ENCODE measurements at regions not wholly inside any gene's neighbourhood (a gene's known extent, or its start where the extent isn't known, plus 50 kb on each side); places are given as distances from the start of the nearest gene placed in this dataset.

DNA sequence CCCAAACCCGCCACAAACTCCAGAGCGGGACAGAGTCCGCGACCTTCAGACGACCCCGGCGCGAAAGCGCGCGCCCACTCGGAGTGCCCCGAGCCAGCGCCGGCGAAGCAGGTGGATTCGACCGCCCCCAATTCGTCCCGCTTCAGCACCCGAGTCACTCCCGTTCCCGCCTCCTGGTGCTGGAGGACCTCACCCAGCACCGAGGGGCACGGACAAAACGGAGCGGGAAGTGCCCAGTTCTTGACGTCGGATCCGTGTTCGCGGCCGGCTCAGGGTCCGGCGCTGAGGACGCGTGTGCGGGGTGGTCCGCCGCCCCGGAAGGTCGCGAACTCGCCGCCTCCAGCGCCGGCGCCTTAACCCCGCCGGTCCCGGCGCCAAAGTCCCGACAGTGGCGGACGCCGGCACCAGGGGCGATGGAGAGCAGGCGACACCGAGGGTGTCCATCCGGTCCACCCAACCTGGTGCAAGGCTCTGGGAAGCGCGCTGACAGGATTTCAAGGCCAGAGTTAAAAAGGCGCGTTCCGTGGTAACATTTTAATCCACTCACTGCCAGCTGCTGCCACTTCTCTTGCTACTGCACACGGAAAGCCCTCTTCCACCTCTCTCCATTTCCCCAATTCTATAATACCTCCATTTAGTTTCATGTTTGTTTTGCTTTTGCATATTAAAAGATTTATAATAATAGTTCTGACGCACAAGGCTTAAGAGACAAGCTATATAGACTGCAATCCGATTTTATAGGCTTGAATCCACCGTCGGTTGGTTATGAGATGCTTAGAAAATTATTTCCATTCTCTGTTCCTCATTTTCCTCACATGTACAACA, 240.0 kb upstream of the CPNE8 start:
- Histone ChIP-seq H3K9ac (ENCODE audit: low read depth in 1 of 2, low read length in 2 of 2) (peak overlapping the region in 1 of 2 donors; percentile 39), H3K27ac (ENCODE audit: low read depth in 1 of 2, low read length in 2 of 2) (no peak overlapping the region)
- TF ChIP-seq NR2F2 (IDR thresholded peaks at IDR 0.05) = no peak
- no peak for TF ChIP-seq HNF4A (conservative IDR thresholded peaks at IDR 0.05)
- no peak for TF ChIP-seq RXRA (IDR thresholded peaks at IDR 0.05)
- no peak for TF ChIP-seq JUND (IDR thresholded peaks at IDR 0.05)
- TF ChIP-seq CTCF (IDR thresholded peaks at IDR 0.05; ENCODE audit: low read depth, low read length, missing input control) = peak; percentile 35
- TF ChIP-seq TAF1 (conservative IDR thresholded peaks at IDR 0.05) = no peak
- no peak for TF ChIP-seq FOXA1 (IDR thresholded peaks at IDR 0.05)
- no peak for TF ChIP-seq YY1 (IDR thresholded peaks at IDR 0.05)
- TF ChIP-seq RAD21 (IDR thresholded peaks at IDR 0.05) = peak in 1 of 2 donors; percentile 76
- TF ChIP-seq GABPA (IDR thresholded peaks at IDR 0.05 in 1 of 2, conservative IDR thresholded peaks at IDR 0.05 in 1 of 2) = no peak
- TF ChIP-seq FOXA2 (IDR thresholded peaks at IDR 0.05) = no peak
- no peak for TF ChIP-seq ATF3 (IDR thresholded peaks at IDR 0.05)
- TF ChIP-seq, protein P1, sequence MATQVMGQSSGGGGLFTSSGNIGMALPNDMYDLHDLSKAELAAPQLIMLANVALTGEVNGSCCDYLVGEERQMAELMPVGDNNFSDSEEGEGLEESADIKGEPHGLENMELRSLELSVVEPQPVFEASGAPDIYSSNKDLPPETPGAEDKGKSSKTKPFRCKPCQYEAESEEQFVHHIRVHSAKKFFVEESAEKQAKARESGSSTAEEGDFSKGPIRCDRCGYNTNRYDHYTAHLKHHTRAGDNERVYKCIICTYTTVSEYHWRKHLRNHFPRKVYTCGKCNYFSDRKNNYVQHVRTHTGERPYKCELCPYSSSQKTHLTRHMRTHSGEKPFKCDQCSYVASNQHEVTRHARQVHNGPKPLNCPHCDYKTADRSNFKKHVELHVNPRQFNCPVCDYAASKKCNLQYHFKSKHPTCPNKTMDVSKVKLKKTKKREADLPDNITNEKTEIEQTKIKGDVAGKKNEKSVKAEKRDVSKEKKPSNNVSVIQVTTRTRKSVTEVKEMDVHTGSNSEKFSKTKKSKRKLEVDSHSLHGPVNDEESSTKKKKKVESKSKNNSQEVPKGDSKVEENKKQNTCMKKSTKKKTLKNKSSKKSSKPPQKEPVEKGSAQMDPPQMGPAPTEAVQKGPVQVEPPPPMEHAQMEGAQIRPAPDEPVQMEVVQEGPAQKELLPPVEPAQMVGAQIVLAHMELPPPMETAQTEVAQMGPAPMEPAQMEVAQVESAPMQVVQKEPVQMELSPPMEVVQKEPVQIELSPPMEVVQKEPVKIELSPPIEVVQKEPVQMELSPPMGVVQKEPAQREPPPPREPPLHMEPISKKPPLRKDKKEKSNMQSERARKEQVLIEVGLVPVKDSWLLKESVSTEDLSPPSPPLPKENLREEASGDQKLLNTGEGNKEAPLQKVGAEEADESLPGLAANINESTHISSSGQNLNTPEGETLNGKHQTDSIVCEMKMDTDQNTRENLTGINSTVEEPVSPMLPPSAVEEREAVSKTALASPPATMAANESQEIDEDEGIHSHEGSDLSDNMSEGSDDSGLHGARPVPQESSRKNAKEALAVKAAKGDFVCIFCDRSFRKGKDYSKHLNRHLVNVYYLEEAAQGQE (IDR thresholded peaks at IDR 0.05) = no peak
- no peak for TF ChIP-seq SP1 (IDR thresholded peaks at IDR 0.05)

GRCh38 chr12:39144613-39145061, 239.2 kb upstream of the CPNE8 start:
- TF ChIP-seq RAD21 (IDR thresholded peaks at IDR 0.05) (no peak), HNF4A (conservative IDR thresholded peaks at IDR 0.05) (no peak), CTCF (IDR thresholded peaks at IDR 0.05; ENCODE audit: low read depth, low read length, missing input control) (no peak), RXRA (IDR thresholded peaks at IDR 0.05) (no peak), NR2F2 (IDR thresholded peaks at IDR 0.05) (no peak), HNF4G (IDR thresholded peaks at IDR 0.05) (no peak), ATF3 (IDR thresholded peaks at IDR 0.05) (no peak)
- H3K4me1 ChIP-seq (ENCODE audit: control insufficient read depth in 4 of 4, insufficient read depth in 4 of 4, low read length in 3 of 4) = peaks cover 0 to 9% (median 7%) of the 10 kb centered on the region in 4 donors
- peaks cover 0 to 4% (median 0%) of the 10 kb centered on the region in 4 donors for H3K27me3 ChIP-seq (ENCODE audit: control insufficient read depth in 4 of 4, insufficient read depth in 4 of 4, low read length in 3 of 4)
- no peak for DNase-seq (ENCODE audit: low spot score)
- H3K9me3 ChIP-seq (ENCODE audit: control insufficient read depth in 4 of 4, low read length in 3 of 4) = peaks cover 0 to 2% (median 0%) of the 10 kb centered on the region in 4 donors
- H3K9ac ChIP-seq (ENCODE audit: low read depth in 1 of 2, low read length in 2 of 2) = no peak overlapping the region
- H3K4me3 ChIP-seq (ENCODE audit: low read depth in 1 of 3, low read length in 3 of 3) = peak overlapping the region in 1 of 3 donors; percentile 32
- H3K36me3 ChIP-seq (ENCODE audit: control insufficient read depth in 4 of 4, insufficient read depth in 3 of 4, low read depth in 1 of 4, low read length in 3 of 4) = no peaks in the 10 kb centered on the region
- 17% methylated on average over 41 of the region's 41 CpGs for WGBS
- no peak overlapping the region for H3K27ac ChIP-seq (ENCODE audit: low read depth in 1 of 2, low read length in 2 of 2)

More for the DNA sequence above, 240.0 kb upstream of the CPNE8 start:
- Histone ChIP-seq H3K4me1 (ENCODE audit: control insufficient read depth in 4 of 4, insufficient read depth in 4 of 4, low read length in 3 of 4) (peaks cover 0 to 9% (median 7%) of the 10 kb centered on the region in 4 donors), H3K27me3 (ENCODE audit: control insufficient read depth in 4 of 4, insufficient read depth in 4 of 4, low read length in 3 of 4) (peaks cover 0 to 4% (median 0%) of the 10 kb centered on the region in 4 donors), H3K36me3 (ENCODE audit: control insufficient read depth in 4 of 4, insufficient read depth in 3 of 4, low read depth in 1 of 4, low read length in 3 of 4) (no peaks in the 10 kb centered on the region), H3K4me3 (ENCODE audit: low read depth in 1 of 3, low read length in 3 of 3) (peak overlapping the region; percentile 5 to 32 (median 27)), H3K9me3 (ENCODE audit: control insufficient read depth in 4 of 4, low read length in 3 of 4) (peaks cover 0 to 2% (median 0%) of the 10 kb centered on the region in 4 donors)
- DNase-seq (ENCODE audit: low spot score) = peak; percentile 65
- 13% methylated on average over 70 of the region's 70 CpGs for WGBS

All from liver (tissue), 8 donors.